Esophagus muscularis mucosa (tissue), 4 donors: ENCODE measurements at regions not wholly inside any gene's neighbourhood (a gene's known extent, or its start where the extent isn't known, plus 50 kb on each side); places are given as distances from the start of the nearest gene placed in this dataset.

ENCODE experiments used
- DNase-seq: peaks from one replicate; pipeline ENCODE4 v3.0.0-alpha.2; 2017; ENCODE audit errors: extremely low spot score
- H3K27ac ChIP-seq, 4 donors: fragments of 200-600 bp; sonication (generic); replicated peaks in 1 of 4; 1 replicate in 3 of 4; 2 replicates in 1 of 4; pipeline ENCODE4 v1.5.1; 2016 to 2019; ENCODE audit warnings: mild to moderate bottlenecking in 1 of 4
- H3K27me3 ChIP-seq, 4 donors: fragments of 200-600 bp; sonication (generic); one replicate each; pipeline versions ENCODE4 v1.5.1 to v1.6.0; 2016 to 2019
- H3K36me3 ChIP-seq, 4 donors: fragments of 200-600 bp; sonication (generic); one replicate each; pipeline ENCODE4 v1.5.1; 2016 to 2019
- H3K4me1 ChIP-seq, 4 donors: fragments of 200-600 bp; sonication (generic); one replicate each; pipeline ENCODE4 v1.5.1; 2016 to 2019
- H3K4me3 ChIP-seq, 4 donors: fragments of 200-600 bp; sonication (generic); 1 replicate in 2 of 4; 2 replicates in 2 of 4; pipeline ENCODE4 v1.5.1; 2016 to 2019; ENCODE audit warnings: mild to moderate bottlenecking in 4 of 4, moderate library complexity in 1 of 4
- H3K9me3 ChIP-seq, 4 donors: fragments of 200-600 bp; sonication (generic); 1 replicate in 3 of 4; 2 replicates in 1 of 4; pipeline ENCODE4 v1.5.1; 2016 to 2019
- CTCF ChIP-seq, 3 experiments: fragments of 200-600 bp in 2 of 3; fragments of 450-650 bp in 1 of 3; sonication (generic) in 2 of 3; IDR thresholded peaks; one replicate each; pipeline ENCODE4 v1.5.1; 2017 to 2019; ENCODE audit warnings: antibody characterized with exemption in 3 of 3, mild to moderate bottlenecking in 2 of 3, moderate library complexity in 1 of 3
- EP300 ChIP-seq: sonication (generic); formaldehyde crosslinking; IDR thresholded peaks from one replicate; pipeline ENCODE4 v1.6.1; 2017; ENCODE audit warnings: antibody characterized with exemption
- POLR2A ChIP-seq: fragments of 450-650 bp; IDR thresholded peaks from one replicate; pipeline ENCODE4 v1.6.1; 2017; ENCODE audit warnings: antibody characterized with exemption, moderate library complexity, mild to moderate bottlenecking, low read depth
- POLR2AphosphoS5 ChIP-seq, 2 donors: sonication (generic); formaldehyde crosslinking; IDR thresholded peaks; one replicate each; pipeline ENCODE4 v1.6.1; 2017; ENCODE audit warnings: antibody characterized with exemption in 2 of 2
- WGBS: methylation state at CpG from one replicate; pipeline ENCODE4 v1.1.5; 2018; 5-methylcytosine and 5-hydroxymethylcytosine counted together
- intact Hi-C: fragments of 100-400 bp; cut with DNase I; formaldehyde crosslinking; loops from one replicate; pipeline ENCODE4 v1.15.1; 2023

- TF ChIP-seq POLR2AphosphoS5 (IDR thresholded peaks at IDR 0.05) (no peak), POLR2A (no peak), CTCF (IDR thresholded peaks at IDR 0.05) (no peak), EP300 (no peak)
- Histone ChIP-seq H3K4me1 (no peaks in the 10 kb centered on the region), H3K27ac (no peak overlapping the region), H3K36me3 (no peaks in the 10 kb centered on the region), H3K9me3 (no peaks in the 10 kb centered on the region), H3K4me3 (no peak overlapping the region), H3K27me3 (no peaks in the 10 kb centered on the region)
- DNase-seq: no peak
- intact Hi-C loops: no loop called here
- 77% methylated on average over 2 of the region's 2 CpGs for WGBS
These were observed 1317.4 kb upstream of the DIAPH2 start for GRCh38 chrX:95367286-95367685.

- Histone ChIP-seq H3K27ac (no peak overlapping the region), H3K9me3 (no peaks in the 10 kb centered on the region), H3K4me1 (no peaks in the 10 kb centered on the region), H3K4me3 (no peak overlapping the region), H3K36me3 (no peaks in the 10 kb centered on the region), H3K27me3 (no peaks in the 10 kb centered on the region)
- intact Hi-C loops: no loop called here
- DNase-seq: no peak
- TF ChIP-seq POLR2A: no peak
- no peak for TF ChIP-seq CTCF (IDR thresholded peaks at IDR 0.05)
- no peak for TF ChIP-seq EP300
- TF ChIP-seq POLR2AphosphoS5 (IDR thresholded peaks at IDR 0.05): no peak
These were observed 1301.8 kb upstream of the DIAPH2 start for GRCh38 chrX:95382799-95383198.

- no peaks in the 10 kb centered on the region for H3K4me1 ChIP-seq
- no peaks in the 10 kb centered on the region for H3K27me3 ChIP-seq
- WGBS: 58% methylated on average over 2 of the region's 2 CpGs
- intact Hi-C loops: no loop called here
- no peaks in the 10 kb centered on the region for H3K9me3 ChIP-seq
- no peaks in the 10 kb centered on the region for H3K36me3 ChIP-seq
- no peak overlapping the region for H3K4me3 ChIP-seq
- TF ChIP-seq POLR2AphosphoS5 (IDR thresholded peaks at IDR 0.05) (no peak), CTCF (IDR thresholded peaks at IDR 0.05) (no peak), EP300 (no peak), POLR2A (no peak)
- H3K27ac ChIP-seq: no peak overlapping the region
- DNase-seq: no peak
These were observed 1300.9 kb upstream of the DIAPH2 start for GRCh38 chrX:95383778-95384177.

GRCh38 chrX:95427389-95427788, 1257.3 kb upstream of the DIAPH2 start:
- H3K4me3 ChIP-seq: no peak overlapping the region
- TF ChIP-seq POLR2A: no peak
- no peak for TF ChIP-seq EP300
- TF ChIP-seq POLR2AphosphoS5 (IDR thresholded peaks at IDR 0.05): no peak
- no peak for TF ChIP-seq CTCF (IDR thresholded peaks at IDR 0.05)
- intact Hi-C loops: no loop called here
- no peaks in the 10 kb centered on the region for H3K9me3 ChIP-seq
- no peaks in the 10 kb centered on the region for H3K36me3 ChIP-seq
- no peaks in the 10 kb centered on the region for H3K4me1 ChIP-seq
- 83% methylated on average over 2 of the region's 2 CpGs for whole genome bisulfite sequencing
- no peak overlapping the region for H3K27ac ChIP-seq
- no peak for DNase-seq
- H3K27me3 ChIP-seq: no peaks in the 10 kb centered on the region

- Histone ChIP-seq H3K27ac (no peak overlapping the region), H3K4me1 (no peaks in the 10 kb centered on the region), H3K36me3 (no peaks in the 10 kb centered on the region), H3K27me3 (no peaks in the 10 kb centered on the region), H3K4me3 (no peak overlapping the region), H3K9me3 (no peaks in the 10 kb centered on the region)
- TF ChIP-seq EP300 (no peak), POLR2A (no peak), CTCF (IDR thresholded peaks at IDR 0.05) (no peak)
- intact Hi-C loops: no loop called here
- DNase-seq: no peak
These were observed 1249.4 kb upstream of the DIAPH2 start for GRCh38 chrX:95435198-95435597.
